Ovary (tissue), 7 donors: ENCODE measurements at regions not wholly inside any gene's neighbourhood (a gene's known extent, or its start where the extent isn't known, plus 50 kb on each side); places are given as distances from the start of the nearest gene placed in this dataset.
"Not testable (repeated sequence)": the region's sequence is repeated elsewhere in the genome, so short reads cannot be mapped to it uniquely, and the experiment has no call there.

ENCODE experiments used
- DNase-seq, 5 donors: peaks; one replicate each; pipeline ENCODE4 v3.0.0-alpha.2; 2019 to 2020
- H3K27ac ChIP-seq, 2 donors: fragments of 200-600 bp; one replicate each; pipeline versions ENCODE4 v1.5.1 to v1.8.0; 2019 to 2022
- H3K27me3 ChIP-seq: fragments of 200-600 bp; one replicate; pipeline ENCODE4 v1.8.0; 2022
- H3K36me3 ChIP-seq: fragments of 200-600 bp; sonication (generic); one replicate; pipeline ENCODE4 v1.5.1; 2019
- H3K4me1 ChIP-seq: one replicate; pipeline ENCODE4 v1.8.1; 2013; ENCODE audit warnings: mild to moderate bottlenecking, moderate library complexity; ENCODE audit not compliant: insufficient read depth
- H3K4me3 ChIP-seq: fragments of 200-600 bp; sonication (generic); one replicate; pipeline ENCODE4 v1.5.1; 2017
- H3K9me3 ChIP-seq, 2 donors: fragments of 200-600 bp in 1 of 2; sonication (generic) in 1 of 2; one replicate each; pipeline versions ENCODE4 v1.5.1 to v1.8.1; 2013 to 2019; ENCODE audit warnings: mild to moderate bottlenecking in 1 of 2, moderate library complexity in 1 of 2
- CTCF ChIP-seq, 3 donors: fragments of 450-650 bp in 2 of 3; fragments of 200-600 bp in 1 of 3; IDR thresholded peaks; one replicate each; pipeline versions ENCODE4 v1.5.1 to v1.8.0; 2016 to 2022; ENCODE audit warnings: antibody characterized with exemption in 3 of 3, mild to moderate bottlenecking in 1 of 3
- EP300 ChIP-seq: sonication (generic); formaldehyde crosslinking; IDR thresholded peaks from one replicate; pipeline ENCODE4 v1.6.1; 2017; ENCODE audit warnings: antibody characterized with exemption
- POLR2A ChIP-seq: fragments of 450-650 bp; IDR thresholded peaks from one replicate; pipeline ENCODE4 v1.6.1; 2017; ENCODE audit warnings: antibody characterized with exemption, mild to moderate bottlenecking, moderate library complexity
- WGBS, 3 donors: extraction: QIAGEN DNeasy Blood & Tissue Kit in 1 of 3; methylation state at CpG; one replicate each; pipeline versions ENCODE4 v1.1.5 to v1.1.7; 2013 to 2017; 5-methylcytosine and 5-hydroxymethylcytosine counted together
- intact Hi-C, 4 donors: fragments of 100-400 bp; cut with DNase I; formaldehyde crosslinking; loops; one replicate each; pipeline versions ENCODE4 v1.11.0 to v1.15.1; 2022 to 2023
- donor health status: DM: no; HTN: no; CAD: no; lungs with moderate emphysema.
- donor health status: DM: no; HTN: no; CAD: no.
- donor health status: Bipolar disorder and iron deficiency.
- donor health status: DM: no; HTN: no; CAD: no.
- donor health status: DM: yes; HTN: yes; CAD: no.

GRCh38 chr12:61272441-61272840 lies 987.8 kb upstream of the USP15 start:
- H3K27ac ChIP-seq: no peak overlapping the region
- intact Hi-C loops: no loop called here
- DNase-seq: no peak
- H3K36me3 ChIP-seq: no peaks in the 10 kb centered on the region
- TF ChIP-seq EP300: no peak
- no peak for TF ChIP-seq CTCF (IDR thresholded peaks at IDR 0.05)
- TF ChIP-seq POLR2A: no peak
- no peak overlapping the region for H3K4me3 ChIP-seq
- H3K27me3 ChIP-seq: no peaks in the 10 kb centered on the region
- no peaks in the 10 kb centered on the region for H3K4me1 ChIP-seq
- H3K9me3 ChIP-seq: no peaks in the 10 kb centered on the region

GRCh38 chr12:61282790-61283575 lies 977.2 kb upstream of the USP15 start:
- H3K36me3 ChIP-seq: no peaks in the 10 kb centered on the region
- no peaks in the 10 kb centered on the region for H3K4me1 ChIP-seq
- no peaks in the 10 kb centered on the region for H3K9me3 ChIP-seq
- no peak for DNase-seq
- intact Hi-C loops: loop anchor here in 1 of 4 donors (10.0 kb wide), 1 partner anchor 1292 kb away; no protein-coding TSS in a partner anchor
- no peak overlapping the region for H3K27ac ChIP-seq
- H3K4me3 ChIP-seq: no peak overlapping the region
- TF ChIP-seq CTCF (IDR thresholded peaks at IDR 0.05): no peak
- TF ChIP-seq POLR2A: no peak
- no peak for TF ChIP-seq EP300
- WGBS, 3 donors: 58 to 66% (median 64%) methylated on average over 3 of the region's 3 CpGs
- peaks cover 2% of the 10 kb centered on the region for H3K27me3 ChIP-seq

GRCh38 chr12:61290473-61290872 lies 969.7 kb upstream of the USP15 start:
- H3K36me3 ChIP-seq: no peaks in the 10 kb centered on the region
- no peaks in the 10 kb centered on the region for H3K9me3 ChIP-seq
- TF ChIP-seq EP300 (no peak), POLR2A (no peak), CTCF (IDR thresholded peaks at IDR 0.05) (no peak)
- H3K27me3 ChIP-seq: no peaks in the 10 kb centered on the region
- no peak overlapping the region for H3K4me3 ChIP-seq
- H3K27ac ChIP-seq: no peak overlapping the region
- intact Hi-C loops: no loop called here
- WGBS, 3 donors: 82 to 85% (median 84%) methylated on average over 2 of the region's 2 CpGs
- no peak for DNase-seq
- H3K4me1 ChIP-seq: no peaks in the 10 kb centered on the region

GRCh38 chr12:61291647-61292046 lies 968.6 kb upstream of the USP15 start:
- Histone ChIP-seq H3K9me3 (no peaks in the 10 kb centered on the region), H3K27ac (no peak overlapping the region), H3K36me3 (no peaks in the 10 kb centered on the region), H3K4me1 (no peaks in the 10 kb centered on the region), H3K4me3 (no peak overlapping the region), H3K27me3 (no peaks in the 10 kb centered on the region)
- TF ChIP-seq EP300: no peak
- intact Hi-C loops: no loop called here
- WGBS, 3 donors: 67 to 78% (median 75%) methylated on average over 2 of the region's 2 CpGs
- no peak for DNase-seq

- intact Hi-C loops, H3K27me3 ChIP-seq, DNase-seq, H3K4me3 ChIP-seq, H3K4me1 ChIP-seq, H3K36me3 ChIP-seq, H3K27ac ChIP-seq, H3K9me3 ChIP-seq: not testable (repeated sequence)
- 93 to 94% (median 93%) methylated on average over 13 of the region's 13 CpGs for WGBS, 3 donors
These were observed 966.2 kb upstream of the USP15 start for GRCh38 chr12:61294011-61294410.
